T47D (cell line): ENCODE measurements at regions not wholly inside any gene's neighbourhood (a gene's known extent, or its start where the extent isn't known, plus 50 kb on each side); places are given as distances from the start of the nearest gene placed in this dataset.

Experiments
- DNase-seq, 2 experiments: peaks; one replicate each; pipeline versions ENCODE4 v3.0.0 to v3.0.0-alpha.2; 2011 to 2012; ENCODE audit warnings: low read depth in 1 of 2, low spot score in 1 of 2
- JUND ChIP-seq: IDR thresholded peaks from 2 replicates; pipeline ENCODE4 v1.6.1; 2012; ENCODE audit warnings: low read depth
- in situ Hi-C: cut with HindIII; loops from 2 replicates; pipeline ENCODE4 v1.10.0; 2016; ENCODE audit warnings: low sequenced_read_pairs, low pct_unique_long_range_greater_than_20kb

DNA sequence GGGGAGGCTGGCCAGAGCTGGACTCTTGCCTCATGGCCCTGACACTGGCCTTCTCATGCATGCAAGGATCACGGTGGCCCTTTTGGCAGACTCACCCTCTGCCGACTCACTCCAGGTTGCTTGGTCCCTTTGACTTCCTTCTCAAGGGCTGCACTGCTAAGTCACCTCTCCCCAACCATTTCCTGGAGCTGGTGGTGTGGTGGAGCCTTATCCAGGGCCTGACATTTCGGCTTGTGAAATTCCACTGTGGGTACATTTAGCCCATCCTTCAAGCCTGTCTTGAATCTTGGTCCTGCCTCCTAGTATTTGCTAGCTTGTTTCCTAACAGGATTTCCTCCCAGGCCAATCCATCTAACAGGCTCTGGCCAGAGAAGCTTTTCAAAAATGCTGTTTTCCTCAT lies 52.6 kb upstream of the JUN start:
- DNase-seq: no peak
- in situ Hi-C loops: no loop called here
- TF ChIP-seq JUND: no peak

DNA sequence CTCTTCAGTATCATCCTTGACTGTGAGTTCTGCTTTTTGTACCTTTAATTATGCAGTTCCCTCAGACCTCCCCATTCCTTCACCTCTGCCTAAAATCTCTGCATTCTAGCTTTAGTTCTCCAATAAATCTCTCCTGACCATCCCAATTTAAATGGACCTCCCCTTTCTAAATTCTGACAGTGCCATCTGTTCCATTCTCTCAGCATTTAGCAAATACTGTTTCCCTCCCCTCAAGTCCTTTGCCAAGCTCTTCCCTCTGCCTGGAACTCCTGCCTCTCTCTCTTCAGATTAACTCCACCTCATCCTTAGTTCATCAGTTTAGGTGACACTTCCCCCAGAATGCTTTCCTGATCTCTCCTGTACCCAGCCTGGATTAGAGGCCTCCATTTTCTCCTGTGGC lies 54.0 kb upstream of the JUN start:
- in situ Hi-C loops: no loop called here
- no peak for TF ChIP-seq JUND
- DNase-seq: no peak

DNA sequence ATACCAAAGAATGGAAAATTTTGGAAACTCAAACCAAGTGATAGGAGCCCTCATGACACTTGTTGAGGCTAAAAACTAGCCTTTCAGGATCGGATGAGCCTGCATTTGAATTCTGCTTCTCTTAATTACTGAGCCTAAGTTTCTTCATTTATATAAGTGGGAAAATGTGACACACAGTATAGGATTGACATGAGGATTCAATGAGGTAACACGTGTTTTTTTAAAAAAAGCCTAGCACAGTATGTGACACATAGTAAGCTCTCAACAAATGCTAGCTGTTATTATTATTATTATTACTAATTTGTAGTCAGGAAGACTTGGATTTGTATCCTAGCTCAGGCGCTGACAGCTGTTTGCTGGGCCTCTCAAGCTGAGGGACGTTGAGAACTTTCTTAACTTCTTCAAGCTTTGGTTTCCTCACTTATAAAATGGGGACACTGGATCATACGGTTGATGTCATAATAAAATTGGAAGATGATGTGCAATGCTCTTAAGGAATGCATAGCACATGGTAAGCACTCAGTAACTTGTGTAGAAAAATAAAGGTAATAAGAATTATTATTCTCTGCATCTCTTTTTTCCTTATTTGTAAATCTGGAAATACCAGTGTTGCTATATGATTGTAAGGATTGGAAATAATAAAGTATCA lies 55.4 kb upstream of the JUN start:
- DNase-seq: no peak
- no peak for TF ChIP-seq JUND
- in situ Hi-C loops: no loop called here

DNA sequence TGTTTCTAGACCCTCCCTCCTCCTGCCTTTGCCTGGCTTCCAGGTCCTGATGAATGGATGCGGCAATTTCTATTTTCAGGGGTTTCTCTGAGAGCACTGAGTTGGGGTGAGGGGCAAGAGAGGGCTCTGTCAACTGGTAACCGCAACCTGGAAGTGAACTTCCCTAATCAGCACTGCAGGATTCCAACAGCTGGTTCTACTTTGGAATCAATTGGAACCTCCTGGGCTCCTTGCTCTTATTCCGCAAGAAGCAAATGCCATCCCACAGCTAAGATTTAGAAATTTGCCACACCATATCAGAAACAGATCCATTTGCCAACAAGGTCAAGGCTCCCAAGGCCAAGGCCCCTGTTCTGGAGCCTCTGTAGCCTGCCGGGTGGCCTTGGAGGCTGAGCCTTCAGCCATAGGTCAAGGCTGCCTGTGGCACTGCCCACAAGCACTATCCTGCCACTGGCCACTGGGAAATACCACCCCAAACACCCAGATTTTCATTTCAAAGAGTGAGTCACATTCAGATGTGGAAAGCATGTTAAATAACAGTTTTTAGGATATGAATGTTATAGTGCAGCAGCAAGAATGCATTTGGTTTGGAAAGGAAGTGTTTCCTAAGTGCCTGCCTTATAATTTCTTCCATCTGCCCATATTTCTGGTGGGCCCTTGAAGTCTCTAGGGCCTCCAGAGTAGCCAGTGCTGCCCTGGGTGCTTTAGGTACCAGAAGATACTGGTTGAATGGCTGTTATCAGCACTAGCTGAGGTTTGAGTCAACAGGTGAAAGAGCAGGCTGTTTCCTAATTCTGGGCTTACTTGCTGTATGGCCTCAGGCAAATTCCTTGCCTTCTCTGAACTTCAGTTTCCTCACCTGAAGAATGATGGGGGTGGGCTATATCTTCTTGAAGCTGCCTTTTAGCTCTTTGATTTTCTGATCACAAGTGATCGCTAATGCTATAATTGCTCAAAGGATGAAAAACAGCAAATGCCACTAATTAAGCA lies 56.3 kb upstream of the JUN start:
- in situ Hi-C loops: no loop called here
- no peak for DNase-seq
- no peak for TF ChIP-seq JUND

DNA sequence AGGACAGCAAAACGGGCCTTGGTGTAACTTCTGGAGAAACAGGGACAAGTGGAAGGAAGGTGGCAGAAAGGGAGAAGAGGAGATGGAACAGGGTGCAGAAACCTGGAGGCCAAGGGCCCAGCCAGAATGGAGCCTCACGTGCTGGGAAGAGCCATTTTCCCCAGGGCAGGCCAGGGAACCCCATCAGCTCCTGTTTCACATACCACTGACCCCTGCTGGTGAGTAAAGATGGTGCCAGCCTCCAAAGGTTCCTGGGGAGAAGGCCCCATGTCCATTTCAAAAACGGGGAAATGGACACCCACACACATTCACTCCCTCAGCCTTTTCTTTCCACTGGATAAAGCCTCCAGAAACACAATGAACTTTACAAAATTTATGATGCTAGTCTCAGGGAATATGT lies 57.6 kb upstream of the JUN start:
- in situ Hi-C loops: no loop called here
- peak in 1 of 2 experiments; percentile 7 for DNase-seq
- TF ChIP-seq JUND: no peak

DNA sequence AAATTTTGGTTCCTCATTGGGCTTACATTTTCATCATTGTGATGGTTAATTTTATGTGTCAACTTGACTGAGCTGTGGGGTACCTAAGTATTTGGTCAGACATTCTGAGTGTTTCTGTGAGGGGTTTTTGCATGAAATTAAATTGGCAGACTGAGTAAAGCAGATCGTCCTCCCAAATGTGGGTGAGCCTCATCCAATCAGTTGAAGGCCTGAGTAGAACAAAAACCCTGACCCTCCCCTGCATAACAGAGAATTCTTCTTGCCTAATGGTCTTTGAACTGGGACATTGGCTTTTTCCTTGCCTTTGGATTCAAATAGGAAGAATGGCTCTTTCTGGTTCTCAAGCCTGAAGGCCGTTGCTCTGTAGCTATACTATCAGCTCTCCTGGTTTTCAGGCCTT lies 59.1 kb upstream of the JUN start:
- DNase-seq: no peak
- in situ Hi-C loops: no loop called here
- no peak for TF ChIP-seq JUND

DNA sequence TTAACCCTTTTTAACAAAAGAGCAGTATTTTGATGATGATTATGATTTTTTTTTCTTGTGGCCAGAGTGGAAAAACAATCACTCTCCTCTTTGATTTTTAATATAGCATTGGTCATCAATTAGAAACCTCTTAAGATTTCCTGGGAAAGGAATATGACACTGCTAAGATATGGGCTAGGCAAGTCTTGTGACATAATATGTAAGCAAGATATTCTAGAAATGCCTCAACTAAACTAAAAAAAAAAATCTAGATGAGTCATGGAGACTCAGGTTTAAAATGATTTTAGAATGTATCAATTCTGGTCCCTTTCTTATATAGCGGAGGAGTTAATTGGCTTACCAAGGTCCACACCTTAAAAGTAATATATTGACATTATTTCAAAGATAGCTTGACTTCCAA lies 60.3 kb upstream of the JUN start:
- in situ Hi-C loops: no loop called here
- TF ChIP-seq JUND: no peak
- no peak for DNase-seq

DNA sequence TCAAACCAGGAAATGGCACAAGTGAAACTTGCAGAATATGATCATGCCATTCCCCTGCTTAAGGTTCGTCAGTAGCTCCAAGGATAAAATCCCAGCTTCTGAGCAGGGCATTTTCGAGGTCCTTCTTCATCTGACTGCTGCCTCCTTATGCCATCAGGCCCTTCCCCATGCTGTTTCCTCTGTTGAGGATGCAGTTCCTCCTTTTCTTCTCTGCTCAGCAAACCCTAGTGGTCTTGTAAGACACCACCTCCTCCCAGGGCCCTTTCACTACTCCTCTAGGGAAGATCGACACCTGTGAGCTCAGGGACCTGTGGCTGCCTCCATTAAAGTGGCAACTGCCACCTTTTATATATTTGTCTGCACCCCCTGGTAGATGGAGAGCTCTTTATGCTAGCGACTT lies 62.1 kb upstream of the JUN start:
- DNase-seq: no peak
- in situ Hi-C loops: no loop called here
- TF ChIP-seq JUND: no peak

DNA sequence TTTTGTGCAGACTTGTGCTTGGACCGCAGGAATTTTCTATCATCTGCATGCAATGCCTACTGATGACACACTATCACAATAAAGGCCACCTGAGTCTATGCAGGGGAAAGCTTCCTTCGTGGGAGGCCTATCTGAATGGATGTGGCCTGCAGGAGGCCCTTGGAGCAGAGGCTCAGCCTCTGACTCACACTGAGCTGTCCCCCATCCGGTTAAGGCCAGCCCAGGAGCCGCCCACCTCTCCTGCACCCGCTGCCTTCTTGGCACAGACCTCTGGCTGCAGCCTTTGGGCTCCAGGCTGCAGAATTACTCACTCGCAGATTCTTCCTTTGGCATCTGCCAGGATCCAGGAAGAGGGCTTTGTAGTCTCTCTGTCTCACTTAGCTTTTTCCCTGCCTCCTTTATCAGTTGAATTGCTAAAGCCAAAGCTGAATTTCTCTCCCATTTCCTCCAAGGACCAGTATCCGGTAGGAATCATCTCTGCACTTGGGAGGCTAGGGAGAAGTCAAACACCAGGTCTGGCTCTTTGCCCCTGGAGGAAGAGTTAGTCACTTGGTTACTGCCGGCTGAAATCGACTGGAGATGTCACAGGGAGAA lies 65.1 kb upstream of the JUN start:
- no peak for DNase-seq
- TF ChIP-seq JUND: no peak
- in situ Hi-C loops: no loop called here

DNA sequence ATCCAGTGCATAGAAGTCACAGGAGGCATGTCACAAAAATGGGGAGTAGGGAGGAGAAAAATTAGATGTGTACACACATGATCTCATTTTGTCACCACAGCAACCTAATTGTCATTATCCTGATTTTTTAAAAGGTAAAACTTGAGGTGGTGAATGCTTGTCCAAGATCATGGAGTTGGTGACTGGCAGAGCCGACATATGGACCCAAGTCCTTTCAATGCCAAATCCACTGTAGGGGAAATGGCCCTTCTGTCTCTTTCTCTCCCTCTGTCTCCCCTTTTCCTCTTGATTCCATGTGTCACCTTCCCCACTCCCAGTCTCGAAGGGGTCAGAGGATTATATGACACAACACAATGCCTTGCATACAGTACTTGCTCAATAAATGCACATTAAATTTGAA lies 65.7 kb upstream of the JUN start:
- TF ChIP-seq JUND: no peak
- DNase-seq: no peak
- in situ Hi-C loops: no loop called here

DNA sequence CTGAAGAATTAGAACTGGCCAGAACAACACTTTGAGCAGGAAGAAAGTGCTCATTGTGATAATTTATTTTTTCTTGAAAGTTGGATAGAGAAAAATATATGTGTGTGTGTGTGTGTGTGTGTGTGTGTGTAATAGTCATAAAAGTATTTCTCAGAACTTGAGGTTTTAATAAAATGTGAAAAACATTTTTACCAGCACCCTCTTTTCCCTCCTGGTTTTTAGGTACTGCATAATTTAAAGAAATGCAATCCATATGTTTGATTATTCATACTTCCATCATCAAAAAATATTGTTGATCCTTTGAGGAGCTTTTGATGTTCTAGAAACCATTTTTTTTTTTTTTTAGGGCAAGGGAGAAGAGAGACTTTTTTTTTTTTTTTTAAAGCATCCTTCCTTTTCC lies 66.8 kb upstream of the JUN start:
- no peak for TF ChIP-seq JUND
- in situ Hi-C loops: no loop called here

DNA sequence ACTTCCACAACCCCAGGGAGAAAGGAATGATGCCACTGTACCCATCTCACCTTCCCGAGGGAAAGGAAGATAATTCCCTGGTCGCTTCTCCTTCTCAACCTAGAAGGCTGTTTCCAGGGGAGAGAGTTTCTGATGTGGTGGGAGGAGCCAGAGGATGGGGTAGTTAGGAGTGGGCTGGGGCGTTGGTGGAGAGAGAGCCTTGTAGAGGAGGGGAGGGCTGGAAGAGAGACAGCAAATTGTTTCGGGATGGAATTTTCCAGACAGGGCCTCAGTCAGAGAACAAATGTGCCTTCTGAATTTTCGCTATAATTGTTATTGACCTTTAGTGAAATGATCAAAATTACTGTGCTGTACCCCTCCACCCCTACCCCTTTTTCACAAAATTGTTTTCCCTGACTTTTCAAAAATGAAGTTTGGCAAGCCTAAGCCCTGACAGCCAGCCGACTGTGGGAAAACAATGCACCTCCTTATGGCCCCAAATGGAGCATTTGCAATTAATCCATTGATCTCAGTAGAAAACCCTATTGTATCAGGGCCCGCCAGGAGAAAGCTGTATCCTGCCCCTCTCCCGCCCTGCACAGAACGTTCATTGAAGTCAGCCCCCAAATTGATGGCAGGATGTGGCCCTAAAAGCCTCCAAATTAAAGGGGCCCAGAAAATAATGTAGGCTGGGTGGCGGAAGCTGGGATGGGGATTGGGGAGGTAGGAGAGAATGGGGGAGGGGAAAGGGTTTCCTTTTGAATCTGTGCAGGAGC lies 69.1 kb upstream of the JUN start:
- no peak for DNase-seq
- in situ Hi-C loops: no loop called here
- no peak for TF ChIP-seq JUND

More for the DNA sequence above, 66.8 kb upstream of the JUN start:
- DNase-seq: no peak
